ENCODE measurements at regions not wholly inside any gene's neighbourhood (a gene's known extent, or its start where the extent isn't known, plus 50 kb on each side); places are given as distances from the start of the nearest gene placed in this dataset.

DNA sequence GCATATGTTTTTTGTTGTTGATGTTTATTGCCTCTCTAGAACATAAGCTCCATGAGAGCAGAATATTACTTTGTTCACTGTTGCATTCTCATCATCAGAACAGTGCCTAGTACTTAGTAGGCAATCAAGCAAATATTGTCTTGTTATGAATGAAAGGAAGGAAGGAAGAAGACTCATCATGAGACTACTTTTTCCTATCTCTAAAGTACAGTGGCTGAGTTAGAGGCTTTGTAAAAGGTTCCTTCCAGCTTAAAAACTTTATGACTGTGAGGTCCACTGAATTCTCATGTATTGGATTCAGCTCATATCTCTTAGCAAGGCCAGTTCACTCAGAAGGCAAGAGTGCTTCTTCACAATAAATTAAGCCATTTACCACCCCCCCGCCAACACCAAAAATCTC, 171.8 kb upstream of the NR3C1 start:
- no peaks in the 10 kb centered on the region for H4K20me1 ChIP-seq (ENCODE audit: control insufficient read depth, extremely low read depth, insufficient read depth, low read length)
- no peak overlapping the region for H2AFZ ChIP-seq (ENCODE audit: control insufficient read depth, low read length)
- H3K27me3 ChIP-seq (ENCODE audit: control insufficient read depth, extremely low read depth, insufficient read depth, low read length) = no peaks in the 10 kb centered on the region
- no peaks in the 10 kb centered on the region for H3K36me3 ChIP-seq (ENCODE audit: control insufficient read depth in 2 of 2, extremely low read depth in 1 of 2, insufficient read depth in 2 of 2, low read length in 2 of 2)
- H3K79me2 ChIP-seq (ENCODE audit: control insufficient read depth, insufficient read depth, low read length) = no peaks in the 10 kb centered on the region
- no peak for FAIRE-seq
- H3K27ac ChIP-seq (ENCODE audit: control insufficient read depth, insufficient read depth, low read length) = no peak overlapping the region
- dilution Hi-C loops (cut with MboI; ENCODE audit: extremely low pct_ligation_motif_present, low sequenced_read_pairs) = no loop called here
- DNase-seq (ENCODE audit: low read depth, low spot score) = no peak
- no peak overlapping the region for H3K4me2 ChIP-seq (ENCODE audit: control insufficient read depth, extremely low read depth, insufficient read depth, low read depth, low read length)
- H3K9me1 ChIP-seq (ENCODE audit: control insufficient read depth, extremely low read depth, insufficient read depth, low read length) = no peaks in the 10 kb centered on the region
- no peak overlapping the region for H3K9ac ChIP-seq (ENCODE audit: control insufficient read depth, extremely low read depth, insufficient read depth, low read length)
- TF ChIP-seq, protein P1, sequence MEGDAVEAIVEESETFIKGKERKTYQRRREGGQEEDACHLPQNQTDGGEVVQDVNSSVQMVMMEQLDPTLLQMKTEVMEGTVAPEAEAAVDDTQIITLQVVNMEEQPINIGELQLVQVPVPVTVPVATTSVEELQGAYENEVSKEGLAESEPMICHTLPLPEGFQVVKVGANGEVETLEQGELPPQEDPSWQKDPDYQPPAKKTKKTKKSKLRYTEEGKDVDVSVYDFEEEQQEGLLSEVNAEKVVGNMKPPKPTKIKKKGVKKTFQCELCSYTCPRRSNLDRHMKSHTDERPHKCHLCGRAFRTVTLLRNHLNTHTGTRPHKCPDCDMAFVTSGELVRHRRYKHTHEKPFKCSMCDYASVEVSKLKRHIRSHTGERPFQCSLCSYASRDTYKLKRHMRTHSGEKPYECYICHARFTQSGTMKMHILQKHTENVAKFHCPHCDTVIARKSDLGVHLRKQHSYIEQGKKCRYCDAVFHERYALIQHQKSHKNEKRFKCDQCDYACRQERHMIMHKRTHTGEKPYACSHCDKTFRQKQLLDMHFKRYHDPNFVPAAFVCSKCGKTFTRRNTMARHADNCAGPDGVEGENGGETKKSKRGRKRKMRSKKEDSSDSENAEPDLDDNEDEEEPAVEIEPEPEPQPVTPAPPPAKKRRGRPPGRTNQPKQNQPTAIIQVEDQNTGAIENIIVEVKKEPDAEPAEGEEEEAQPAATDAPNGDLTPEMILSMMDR (optimal IDR thresholded peaks at IDR 0.05 in 1 of 3, IDR thresholded peaks at IDR 0.05 in 1 of 3, conservative IDR thresholded peaks at IDR 0.05 in 1 of 3; ENCODE audit: extremely low read depth in 1 of 3, insufficient read depth in 2 of 3, low read length in 3 of 3) = no peak
- no peak overlapping the region for H3K4me3 ChIP-seq (ENCODE audit: control insufficient read depth in 2 of 3, extremely low read depth in 1 of 3, insufficient read depth in 2 of 3, low read depth in 1 of 3, low read length in 3 of 3)
- no peaks in the 10 kb centered on the region for H3K4me1 ChIP-seq (ENCODE audit: control insufficient read depth, extremely low read depth, insufficient read depth, low read length)
- H3K9me3 ChIP-seq (ENCODE audit: control insufficient read depth, low read depth, low read length) = no peaks in the 10 kb centered on the region

DNA sequence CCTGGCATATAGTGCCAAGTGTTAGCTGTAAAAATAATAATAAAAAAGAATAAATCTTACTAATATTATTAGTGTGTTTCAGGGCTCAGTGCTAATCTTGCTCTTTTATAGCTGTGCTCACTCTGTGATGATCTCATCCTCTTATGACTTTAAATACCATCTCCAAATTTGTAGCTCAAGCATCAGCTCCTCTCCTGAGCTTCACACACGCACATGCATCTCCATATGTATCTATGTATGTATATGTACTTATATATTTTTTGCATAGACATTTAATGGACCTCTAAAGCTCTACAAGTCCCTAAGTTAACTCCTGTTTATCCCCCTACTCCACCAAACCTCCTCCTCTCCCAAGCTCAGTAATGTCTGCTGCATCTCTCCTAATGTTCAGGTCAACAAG, 170.8 kb upstream of the NR3C1 start:
- H3K79me2 ChIP-seq (ENCODE audit: control insufficient read depth, insufficient read depth, low read length) = no peaks in the 10 kb centered on the region
- H3K36me3 ChIP-seq (ENCODE audit: control insufficient read depth in 2 of 2, extremely low read depth in 1 of 2, insufficient read depth in 2 of 2, low read length in 2 of 2) = no peaks in the 10 kb centered on the region
- no peaks in the 10 kb centered on the region for H4K20me1 ChIP-seq (ENCODE audit: control insufficient read depth, extremely low read depth, insufficient read depth, low read length)
- dilution Hi-C loops (cut with MboI; ENCODE audit: extremely low pct_ligation_motif_present, low sequenced_read_pairs) = no loop called here
- no peaks in the 10 kb centered on the region for H3K9me3 ChIP-seq (ENCODE audit: control insufficient read depth, low read depth, low read length)
- no peak overlapping the region for H3K27ac ChIP-seq (ENCODE audit: control insufficient read depth, insufficient read depth, low read length)
- H3K4me2 ChIP-seq (ENCODE audit: control insufficient read depth, extremely low read depth, insufficient read depth, low read depth, low read length) = no peak overlapping the region
- no peak overlapping the region for H2AFZ ChIP-seq (ENCODE audit: control insufficient read depth, low read length)
- DNase-seq (ENCODE audit: low read depth, low spot score) (no peak), FAIRE-seq (no peak)
- no peak overlapping the region for H3K4me3 ChIP-seq (ENCODE audit: control insufficient read depth in 2 of 3, extremely low read depth in 1 of 3, insufficient read depth in 2 of 3, low read depth in 1 of 3, low read length in 3 of 3)
- no peaks in the 10 kb centered on the region for H3K27me3 ChIP-seq (ENCODE audit: control insufficient read depth, extremely low read depth, insufficient read depth, low read length)
- no peaks in the 10 kb centered on the region for H3K4me1 ChIP-seq (ENCODE audit: control insufficient read depth, extremely low read depth, insufficient read depth, low read length)
- H3K9me1 ChIP-seq (ENCODE audit: control insufficient read depth, extremely low read depth, insufficient read depth, low read length) = no peaks in the 10 kb centered on the region
- TF ChIP-seq, protein P1 (optimal IDR thresholded peaks at IDR 0.05 in 1 of 3, IDR thresholded peaks at IDR 0.05 in 1 of 3, conservative IDR thresholded peaks at IDR 0.05 in 1 of 3; ENCODE audit: extremely low read depth in 1 of 3, insufficient read depth in 2 of 3, low read length in 3 of 3) = no peak
- no peak for TF ChIP-seq EZH2 (IDR thresholded peaks at IDR 0.05; ENCODE audit: low read length)
- H3K9ac ChIP-seq (ENCODE audit: control insufficient read depth, extremely low read depth, insufficient read depth, low read length) = no peak overlapping the region
